MM.1S (cell line): ENCODE measurements at regions not wholly inside any gene's neighbourhood (a gene's known extent, or its start where the extent isn't known, plus 50 kb on each side); places are given as distances from the start of the nearest gene placed in this dataset.

Experiments used
- EZH2 ChIP-seq: fragments of 300-600 bp; sonication (generic); optimal IDR thresholded peaks from 2 replicates; pipeline ENCODE3; 2017; ENCODE audit warnings: low read depth, mild to moderate bottlenecking, antibody characterized with exemption, low read length, mixed read lengths
- EZH2phosphoT487 ChIP-seq: fragments of 300-600 bp; sonication (generic); IDR thresholded peaks from 2 replicates; pipeline ENCODE4 v1.6.1; 2018; ENCODE audit warnings: antibody characterized with exemption, low read length
- TF ChIP-seq, protein P1 (sequence below): fragments of 300-600 bp; sonication (generic); IDR thresholded peaks from 2 replicates; pipeline ENCODE4 v1.5.1; 2016; ENCODE audit warnings: antibody characterized with exemption, low read length, mixed read lengths

GRCh38 chr6:119423996-119424395 lies 74.4 kb upstream of the MAN1A1 start:
- no peak for TF ChIP-seq EZH2
- TF ChIP-seq, protein P1, sequence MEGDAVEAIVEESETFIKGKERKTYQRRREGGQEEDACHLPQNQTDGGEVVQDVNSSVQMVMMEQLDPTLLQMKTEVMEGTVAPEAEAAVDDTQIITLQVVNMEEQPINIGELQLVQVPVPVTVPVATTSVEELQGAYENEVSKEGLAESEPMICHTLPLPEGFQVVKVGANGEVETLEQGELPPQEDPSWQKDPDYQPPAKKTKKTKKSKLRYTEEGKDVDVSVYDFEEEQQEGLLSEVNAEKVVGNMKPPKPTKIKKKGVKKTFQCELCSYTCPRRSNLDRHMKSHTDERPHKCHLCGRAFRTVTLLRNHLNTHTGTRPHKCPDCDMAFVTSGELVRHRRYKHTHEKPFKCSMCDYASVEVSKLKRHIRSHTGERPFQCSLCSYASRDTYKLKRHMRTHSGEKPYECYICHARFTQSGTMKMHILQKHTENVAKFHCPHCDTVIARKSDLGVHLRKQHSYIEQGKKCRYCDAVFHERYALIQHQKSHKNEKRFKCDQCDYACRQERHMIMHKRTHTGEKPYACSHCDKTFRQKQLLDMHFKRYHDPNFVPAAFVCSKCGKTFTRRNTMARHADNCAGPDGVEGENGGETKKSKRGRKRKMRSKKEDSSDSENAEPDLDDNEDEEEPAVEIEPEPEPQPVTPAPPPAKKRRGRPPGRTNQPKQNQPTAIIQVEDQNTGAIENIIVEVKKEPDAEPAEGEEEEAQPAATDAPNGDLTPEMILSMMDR, result no peak
- TF ChIP-seq EZH2phosphoT487, result no peak
